ENCODE measurements at regions not wholly inside any gene's neighbourhood (a gene's known extent, or its start where the extent isn't known, plus 50 kb on each side); places are given as distances from the start of the nearest gene placed in this dataset.

DNA sequence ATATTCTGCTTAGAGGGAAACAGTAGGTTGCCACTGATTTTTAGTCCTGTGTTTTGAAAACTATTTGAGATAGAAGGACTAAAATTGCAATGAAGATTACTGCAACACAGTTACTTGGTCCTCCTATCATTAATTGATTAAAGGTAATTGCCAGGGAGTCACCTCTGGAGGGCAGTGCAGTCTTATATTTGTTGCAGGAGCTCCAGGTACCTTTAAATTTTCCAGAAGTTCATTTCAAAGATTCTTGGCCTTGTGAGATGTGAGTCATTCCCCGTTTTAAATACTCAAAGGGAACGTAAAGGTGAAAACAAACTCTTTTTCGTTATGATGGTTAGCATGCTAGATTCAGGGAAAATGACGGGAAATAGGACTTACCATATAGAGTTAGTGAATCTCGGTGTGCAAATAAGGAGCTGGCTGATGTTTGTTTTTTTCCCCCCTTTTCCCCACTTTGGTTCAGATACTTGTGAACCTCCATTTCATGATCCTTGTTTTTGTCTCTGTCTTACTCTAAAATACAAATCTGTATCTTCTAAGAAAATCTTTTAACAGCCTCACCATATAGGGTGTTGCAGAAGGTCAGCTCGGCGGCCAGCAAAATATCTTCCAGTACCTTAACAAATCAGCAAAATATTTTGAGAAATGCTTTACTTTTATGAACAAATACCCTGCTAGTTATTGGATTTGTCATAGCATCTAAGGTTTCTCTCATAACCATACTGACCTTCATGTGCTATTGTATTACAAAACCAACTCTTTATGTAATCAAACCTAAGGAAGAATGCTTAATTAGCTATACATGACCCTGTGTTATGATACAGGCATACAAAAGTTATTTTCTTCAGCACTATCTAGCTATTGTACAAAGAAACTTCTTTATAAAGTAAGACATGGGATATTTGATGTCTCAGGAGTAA lies 143.0 kb upstream of the HDAC9 start:
- Histone ChIP-seq H3K27me3 (ENCODE audit: control insufficient read depth in 3 of 3, insufficient read depth in 3 of 3, low read length in 3 of 3) (peaks cover 0 to 3% (median 0%) of the 10 kb centered on the region in 3 donors), H3K4me3 (ENCODE audit: low read depth in 1 of 3, low read length in 3 of 3) (no peak overlapping the region), H3K36me3 (ENCODE audit: control insufficient read depth in 3 of 3, insufficient read depth in 2 of 3, low read depth in 1 of 3, low read length in 3 of 3) (no peaks in the 10 kb centered on the region), H3K27ac (ENCODE audit: low read depth in 1 of 3, low read length in 2 of 3) (no peak overlapping the region), H3K9me3 (ENCODE audit: control insufficient read depth in 2 of 2, insufficient read depth in 1 of 2, low read depth in 1 of 2, low read length in 1 of 2) (no peaks in the 10 kb centered on the region), H3K4me1 (ENCODE audit: control insufficient read depth in 3 of 3, insufficient read depth in 2 of 3, low read depth in 1 of 3, low read length in 2 of 3) (no peaks in the 10 kb centered on the region)
- DNase-seq (peak; percentile 54 to 56), FAIRE-seq (peak; percentile 19)
- 42 to 59% (median 47%) methylated on average over 7 of the region's 7 CpGs for WGBS, 3 donors

DNA sequence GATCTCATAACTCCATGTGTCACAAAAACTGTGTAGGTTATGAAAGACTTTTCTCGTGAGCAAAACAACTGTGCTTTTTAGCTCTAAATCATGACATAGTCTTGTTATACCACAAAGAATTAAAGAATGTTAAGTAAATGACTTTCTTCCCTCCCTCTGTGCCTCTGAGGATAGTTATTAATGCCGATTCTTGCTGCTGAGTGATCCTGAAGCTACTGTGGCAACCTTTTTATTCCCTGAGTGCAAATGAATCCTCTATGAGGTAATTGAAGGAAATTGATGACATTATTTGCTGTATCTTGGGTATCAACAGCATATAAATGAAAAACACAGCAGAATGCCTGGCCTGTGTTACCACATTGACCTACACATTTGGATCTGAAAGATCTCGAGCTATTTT lies 142.2 kb upstream of the HDAC9 start:
- H3K4me3 ChIP-seq (ENCODE audit: low read depth in 1 of 3, low read length in 3 of 3): no peak overlapping the region
- H3K27me3 ChIP-seq (ENCODE audit: control insufficient read depth in 3 of 3, insufficient read depth in 3 of 3, low read length in 3 of 3): peaks cover 0 to 3% (median 0%) of the 10 kb centered on the region in 3 donors
- no peaks in the 10 kb centered on the region for H3K4me1 ChIP-seq (ENCODE audit: control insufficient read depth in 3 of 3, insufficient read depth in 2 of 3, low read depth in 1 of 3, low read length in 2 of 3)
- H3K36me3 ChIP-seq (ENCODE audit: control insufficient read depth in 3 of 3, insufficient read depth in 2 of 3, low read depth in 1 of 3, low read length in 3 of 3): no peaks in the 10 kb centered on the region
- FAIRE-seq: no peak
- DNase-seq: no peak
- WGBS, 3 donors: 53 to 75% (median 58%) methylated on average over 3 of the region's 3 CpGs
- no peaks in the 10 kb centered on the region for H3K9me3 ChIP-seq (ENCODE audit: control insufficient read depth in 2 of 2, insufficient read depth in 1 of 2, low read depth in 1 of 2, low read length in 1 of 2)
- H3K27ac ChIP-seq (ENCODE audit: low read depth in 1 of 3, low read length in 2 of 3): no peak overlapping the region

DNA sequence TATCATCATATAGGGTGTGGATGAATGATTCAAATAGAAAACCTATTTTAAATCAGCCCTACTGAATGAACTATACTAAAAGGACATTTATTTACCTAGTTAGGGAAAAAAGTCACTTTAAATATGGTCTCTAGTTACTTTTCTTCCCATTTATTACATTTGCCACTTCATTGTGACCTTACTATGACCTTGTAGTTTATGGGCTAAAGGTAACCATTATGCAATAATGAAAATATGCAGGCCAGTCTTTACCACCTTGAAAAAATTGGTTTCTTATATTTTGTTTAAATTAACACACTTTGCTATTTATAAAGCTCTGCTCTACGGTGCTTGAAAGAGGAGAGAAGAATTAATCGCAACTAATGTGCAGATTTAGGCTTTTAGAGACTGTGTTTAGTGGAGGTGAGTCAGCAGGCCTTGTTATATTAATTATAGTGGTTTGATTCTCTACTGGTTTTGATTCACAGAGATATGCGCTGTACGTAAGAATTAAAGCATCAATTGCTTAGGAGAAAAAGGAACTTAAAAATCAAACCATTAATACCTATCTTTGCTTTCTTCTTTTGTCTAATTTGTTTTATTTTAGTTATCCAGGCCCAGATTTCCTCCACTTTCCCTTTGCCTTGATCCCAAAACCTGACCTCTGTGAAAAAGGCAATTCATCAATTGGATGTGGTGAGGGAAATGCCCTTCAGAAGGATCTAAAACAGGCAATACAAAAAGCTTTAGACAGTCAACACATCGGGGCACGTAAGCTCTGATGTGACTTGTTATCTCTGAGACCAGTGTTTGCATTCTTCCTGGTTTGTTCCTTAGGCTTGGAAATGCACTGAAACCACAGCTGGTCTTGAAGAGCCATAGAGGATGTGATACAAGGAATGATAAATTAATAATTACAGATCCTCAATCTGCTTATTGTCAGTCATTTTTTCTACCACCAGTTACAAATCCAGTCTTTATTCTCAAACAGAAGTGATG lies 141.2 kb upstream of the HDAC9 start:
- no peak overlapping the region for H3K27ac ChIP-seq (ENCODE audit: low read depth in 1 of 3, low read length in 2 of 3)
- no peak for DNase-seq
- H3K4me3 ChIP-seq (ENCODE audit: low read depth in 1 of 3, low read length in 3 of 3): no peak overlapping the region
- FAIRE-seq: no peak
- H3K36me3 ChIP-seq (ENCODE audit: control insufficient read depth in 3 of 3, insufficient read depth in 2 of 3, low read depth in 1 of 3, low read length in 3 of 3): no peaks in the 10 kb centered on the region
- no peaks in the 10 kb centered on the region for H3K9me3 ChIP-seq (ENCODE audit: control insufficient read depth in 2 of 2, insufficient read depth in 1 of 2, low read depth in 1 of 2, low read length in 1 of 2)
- H3K27me3 ChIP-seq (ENCODE audit: control insufficient read depth in 3 of 3, insufficient read depth in 3 of 3, low read length in 3 of 3): peaks cover 0 to 3% (median 0%) of the 10 kb centered on the region in 3 donors
- no peaks in the 10 kb centered on the region for H3K4me1 ChIP-seq (ENCODE audit: control insufficient read depth in 3 of 3, insufficient read depth in 2 of 3, low read depth in 1 of 3, low read length in 2 of 3)
- 84 to 92% (median 89%) methylated on average over 6 of the region's 6 CpGs for WGBS, 3 donors

DNA sequence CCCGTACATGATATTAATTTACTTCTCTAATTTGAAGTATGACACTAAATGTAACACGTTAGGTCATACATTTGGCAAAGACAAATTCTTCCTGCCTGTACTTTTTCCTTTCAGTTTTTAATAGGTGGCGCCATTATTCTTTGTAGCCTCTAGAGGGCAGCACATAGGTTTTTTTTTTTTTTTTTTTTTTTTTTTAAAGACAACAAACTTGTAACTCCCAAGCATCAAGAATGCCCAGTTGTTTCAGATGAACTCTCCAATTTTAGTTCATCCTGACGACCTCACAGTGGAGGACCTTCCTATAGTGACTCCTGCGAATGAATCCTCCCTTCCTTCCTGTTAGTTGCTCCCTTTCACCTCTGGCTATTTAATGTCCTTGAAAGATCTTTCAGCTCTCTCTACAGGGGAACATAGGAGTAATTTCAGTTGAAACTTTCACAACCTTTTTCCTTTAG lies 139.3 kb upstream of the HDAC9 start:
- H3K4me1 ChIP-seq (ENCODE audit: control insufficient read depth in 3 of 3, insufficient read depth in 2 of 3, low read depth in 1 of 3, low read length in 2 of 3): no peaks in the 10 kb centered on the region
- H3K27ac ChIP-seq (ENCODE audit: low read depth in 1 of 3, low read length in 2 of 3): no peak overlapping the region
- DNase-seq: peak; percentile 29 to 33
- 2 to 8% (median 3%) methylated on average over 5 of the region's 5 CpGs for WGBS, 3 donors
- H3K9me3 ChIP-seq (ENCODE audit: control insufficient read depth in 2 of 2, insufficient read depth in 1 of 2, low read depth in 1 of 2, low read length in 1 of 2): no peaks in the 10 kb centered on the region
- H3K36me3 ChIP-seq (ENCODE audit: control insufficient read depth in 3 of 3, insufficient read depth in 2 of 3, low read depth in 1 of 3, low read length in 3 of 3): no peaks in the 10 kb centered on the region
- H3K27me3 ChIP-seq (ENCODE audit: control insufficient read depth in 3 of 3, insufficient read depth in 3 of 3, low read length in 3 of 3): no peaks in the 10 kb centered on the region
- peak; percentile 72 for FAIRE-seq
- H3K4me3 ChIP-seq (ENCODE audit: low read depth in 1 of 3, low read length in 3 of 3): no peak overlapping the region

DNA sequence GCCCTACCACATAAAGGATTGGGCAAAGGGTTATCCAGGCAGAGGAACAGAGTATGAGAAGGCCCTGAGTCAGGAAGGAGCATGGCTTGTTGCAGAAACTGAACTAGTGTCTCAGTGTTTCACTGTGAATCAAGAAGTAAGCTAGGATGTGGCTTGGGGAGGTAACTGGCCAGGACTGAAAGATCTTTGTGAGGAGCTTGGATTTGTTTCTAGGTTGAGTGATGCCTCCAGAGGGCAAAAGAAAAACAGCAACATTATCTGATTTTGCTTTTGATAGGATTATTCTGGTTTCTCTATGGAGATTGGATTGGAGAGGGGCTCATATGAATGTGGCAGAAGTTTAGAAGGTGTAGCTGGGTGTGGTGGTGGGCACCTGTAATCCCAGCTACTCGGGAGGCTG lies 137.9 kb upstream of the HDAC9 start:
- H3K4me3 ChIP-seq (ENCODE audit: low read depth in 1 of 3, low read length in 3 of 3): no peak overlapping the region
- 94 to 100% (median 95%) methylated on average over 1 of the region's 1 CpG for WGBS, 3 donors
- H3K27ac ChIP-seq (ENCODE audit: low read depth in 1 of 3, low read length in 2 of 3): no peak overlapping the region
- H3K27me3 ChIP-seq (ENCODE audit: control insufficient read depth in 3 of 3, insufficient read depth in 3 of 3, low read length in 3 of 3): no peaks in the 10 kb centered on the region
- no peak for DNase-seq
- H3K9me3 ChIP-seq (ENCODE audit: control insufficient read depth in 2 of 2, insufficient read depth in 1 of 2, low read depth in 1 of 2, low read length in 1 of 2): no peaks in the 10 kb centered on the region
- peaks cover 0 to 2% (median 0%) of the 10 kb centered on the region in 3 donors for H3K4me1 ChIP-seq (ENCODE audit: control insufficient read depth in 3 of 3, insufficient read depth in 2 of 3, low read depth in 1 of 3, low read length in 2 of 3)
- no peak for FAIRE-seq
- no peaks in the 10 kb centered on the region for H3K36me3 ChIP-seq (ENCODE audit: control insufficient read depth in 3 of 3, insufficient read depth in 2 of 3, low read depth in 1 of 3, low read length in 3 of 3)

DNA sequence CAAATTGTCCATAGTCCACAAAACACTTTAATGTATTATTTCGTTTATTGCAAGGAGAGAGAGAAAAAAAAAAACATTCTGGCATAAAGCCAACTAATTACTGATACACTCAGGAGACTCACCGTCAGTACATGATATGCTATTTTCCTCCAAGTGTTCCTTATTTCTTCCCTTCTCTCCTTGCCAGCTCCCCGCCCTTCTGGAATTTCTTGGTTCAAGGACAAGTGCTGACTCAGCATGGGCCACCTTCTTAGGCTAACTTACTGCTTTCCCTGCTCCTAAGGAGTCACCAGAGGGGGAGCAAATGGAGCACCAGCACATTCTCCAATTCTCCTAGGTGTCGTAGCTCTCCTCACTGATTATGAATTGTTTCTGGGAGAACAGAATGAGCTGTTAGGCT lies 133.8 kb upstream of the HDAC9 start:
- H3K9me3 ChIP-seq (ENCODE audit: control insufficient read depth in 2 of 2, insufficient read depth in 1 of 2, low read depth in 1 of 2, low read length in 1 of 2): no peaks in the 10 kb centered on the region
- WGBS, 3 donors: 23 to 51% (median 36%) methylated on average over 4 of the region's 4 CpGs
- no peak for FAIRE-seq

DNA sequence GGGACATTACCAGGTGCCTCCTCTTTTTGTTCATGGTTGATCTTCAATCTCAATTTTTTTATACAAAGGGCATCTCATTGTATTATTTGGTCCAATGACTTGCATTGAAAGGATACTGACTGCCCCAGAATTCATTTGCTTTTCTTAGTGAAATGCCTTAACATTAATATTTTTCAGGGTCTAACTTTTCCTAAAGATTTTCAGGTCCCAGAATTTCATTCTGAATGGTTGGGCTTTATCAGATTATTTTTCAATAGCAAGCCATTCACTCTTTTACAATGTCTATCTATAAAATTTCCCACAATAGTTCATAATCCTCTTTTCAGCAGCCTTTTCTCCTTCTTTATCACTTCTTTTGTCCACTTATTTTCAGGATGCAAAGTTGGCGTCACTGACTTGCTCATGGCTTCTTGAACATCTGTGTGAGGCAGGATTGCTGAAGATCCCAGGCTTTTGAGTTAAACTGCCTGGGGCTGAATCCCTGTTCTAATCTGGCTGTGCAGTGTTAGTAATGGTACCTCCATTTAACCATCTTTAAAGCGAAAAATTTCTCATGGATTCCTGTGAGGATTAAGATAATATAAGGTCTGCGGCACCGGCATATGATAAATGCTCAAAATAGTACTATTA lies 131.7 kb upstream of the HDAC9 start:
- Histone ChIP-seq H3K4me3 (ENCODE audit: low read depth in 1 of 3, low read length in 3 of 3) (no peak overlapping the region), H3K27me3 (ENCODE audit: control insufficient read depth in 3 of 3, insufficient read depth in 3 of 3, low read length in 3 of 3) (no peaks in the 10 kb centered on the region), H3K9me3 (ENCODE audit: control insufficient read depth in 2 of 2, insufficient read depth in 1 of 2, low read depth in 1 of 2, low read length in 1 of 2) (no peaks in the 10 kb centered on the region), H3K4me1 (ENCODE audit: control insufficient read depth in 3 of 3, insufficient read depth in 2 of 3, low read depth in 1 of 3, low read length in 2 of 3) (peaks cover 0 to 2% (median 0%) of the 10 kb centered on the region in 3 donors), H3K36me3 (ENCODE audit: control insufficient read depth in 3 of 3, insufficient read depth in 2 of 3, low read depth in 1 of 3, low read length in 3 of 3) (no peaks in the 10 kb centered on the region), H3K27ac (ENCODE audit: low read depth in 1 of 3, low read length in 2 of 3) (no peak overlapping the region)
- 89 to 93% (median 90%) methylated on average over 4 of the region's 4 CpGs for WGBS, 3 donors
- FAIRE-seq: no peak
- DNase-seq: no peak

More for the DNA sequence above, 133.8 kb upstream of the HDAC9 start:
- Histone ChIP-seq H3K4me3 (ENCODE audit: low read depth in 1 of 3, low read length in 3 of 3) (no peak overlapping the region), H3K36me3 (ENCODE audit: control insufficient read depth in 3 of 3, insufficient read depth in 2 of 3, low read depth in 1 of 3, low read length in 3 of 3) (no peaks in the 10 kb centered on the region), H3K27ac (ENCODE audit: low read depth in 1 of 3, low read length in 2 of 3) (no peak overlapping the region), H3K27me3 (ENCODE audit: control insufficient read depth in 3 of 3, insufficient read depth in 3 of 3, low read length in 3 of 3) (no peaks in the 10 kb centered on the region), H3K4me1 (ENCODE audit: control insufficient read depth in 3 of 3, insufficient read depth in 2 of 3, low read depth in 1 of 3, low read length in 2 of 3) (peaks cover 0 to 2% (median 0%) of the 10 kb centered on the region in 3 donors)
- peak; percentile 59 to 89 for DNase-seq

DNA sequence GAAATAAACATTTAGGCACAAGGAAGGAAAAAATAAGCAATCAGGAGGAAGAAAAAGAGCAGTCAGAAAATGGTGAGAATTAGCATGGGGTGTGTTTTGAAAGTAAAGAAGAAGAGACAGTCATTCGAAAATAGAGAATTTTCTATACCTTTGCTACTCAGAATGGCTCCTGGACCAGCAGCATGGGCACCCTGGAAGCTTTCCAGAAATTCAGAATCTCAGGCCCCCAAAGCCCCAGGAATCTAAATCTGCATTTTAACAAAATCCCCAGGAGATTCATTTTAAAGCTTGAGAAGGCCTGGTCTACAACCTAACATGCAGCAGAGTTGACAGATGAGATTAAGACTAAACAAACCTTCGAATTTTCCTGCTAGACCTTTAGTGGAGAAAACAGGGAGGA lies 131.2 kb upstream of the HDAC9 start:
- H3K4me3 ChIP-seq (ENCODE audit: low read depth in 1 of 3, low read length in 3 of 3): no peak overlapping the region
- no peaks in the 10 kb centered on the region for H3K27me3 ChIP-seq (ENCODE audit: control insufficient read depth in 3 of 3, insufficient read depth in 3 of 3, low read length in 3 of 3)
- WGBS, 3 donors: 58 to 78% (median 62%) methylated on average over 2 of the region's 2 CpGs
- no peaks in the 10 kb centered on the region for H3K36me3 ChIP-seq (ENCODE audit: control insufficient read depth in 3 of 3, insufficient read depth in 2 of 3, low read depth in 1 of 3, low read length in 3 of 3)
- H3K9me3 ChIP-seq (ENCODE audit: control insufficient read depth in 2 of 2, insufficient read depth in 1 of 2, low read depth in 1 of 2, low read length in 1 of 2): no peaks in the 10 kb centered on the region
- DNase-seq (no peak), FAIRE-seq (no peak)
- peaks cover 0 to 2% (median 0%) of the 10 kb centered on the region in 3 donors for H3K4me1 ChIP-seq (ENCODE audit: control insufficient read depth in 3 of 3, insufficient read depth in 2 of 3, low read depth in 1 of 3, low read length in 2 of 3)
- no peak overlapping the region for H3K27ac ChIP-seq (ENCODE audit: low read depth in 1 of 3, low read length in 2 of 3)
